Stimulated activated CD4-positive, alpha-beta T cell treated with anti-CD3 and anti-CD28 coated beads, Interleukin-1b, Interleukin-23, amount 100 ng/mL, for 48 hours (primary cell): ENCODE measurements at regions not wholly inside any gene's neighbourhood (a gene's known extent, or its start where the extent isn't known, plus 50 kb on each side); places are given as distances from the start of the nearest gene placed in this dataset.
A peak's percentile ranks its signal among the peaks of the same experiment; 100 is the strongest.

Experiments used
- DNase-seq: peaks from one replicate; pipeline ENCODE4 v3.0.0-alpha.2; 2020

- DNase-seq = no peak
These were observed 186.2 kb upstream of the SVIL start for GRCh38 chr10:29820890-29821461.

GRCh38 chr10:29816801-29817558 is 182.2 kb upstream of the SVIL start:
- no peak for DNase-seq

GRCh38 chr10:29815572-29815971 is 180.8 kb upstream of the SVIL start:
- DNase-seq = no peak

- peak; percentile 39 for DNase-seq
These were observed 177.1 kb upstream of the SVIL start for GRCh38 chr10:29811751-29812427.

GRCh38 chr10:29810816-29811215 is 176.0 kb upstream of the SVIL start:
- no peak for DNase-seq

- peak; percentile 6 for DNase-seq
These were observed 175.5 kb upstream of the SVIL start for GRCh38 chr10:29810231-29810630.

GRCh38 chr10:29809383-29809782 is 174.6 kb upstream of the SVIL start:
- DNase-seq = no peak

- no peak for DNase-seq
These were observed 172.5 kb upstream of the SVIL start for GRCh38 chr10:29807163-29807806.

- DNase-seq = no peak
These were observed 171.6 kb upstream of the SVIL start for GRCh38 chr10:29806350-29806788.

GRCh38 chr10:29805134-29805723 is 170.5 kb upstream of the SVIL start:
- DNase-seq = no peak

GRCh38 chr10:29804025-29804852 is 169.5 kb upstream of the SVIL start:
- DNase-seq = peak; percentile 33

GRCh38 chr10:29802171-29802570 is 167.4 kb upstream of the SVIL start:
- DNase-seq = no peak

- DNase-seq = no peak
These were observed 164.3 kb upstream of the SVIL start for GRCh38 chr10:29798921-29799690.

GRCh38 chr10:29797616-29798015 is 162.8 kb upstream of the SVIL start:
- no peak for DNase-seq

- DNase-seq = no peak
These were observed 161.1 kb upstream of the SVIL start for GRCh38 chr10:29795850-29796249.

- no peak for DNase-seq
These were observed 160.2 kb upstream of the SVIL start for GRCh38 chr10:29794776-29795611.

- no peak for DNase-seq
These were observed 157.0 kb upstream of the SVIL start for GRCh38 chr10:29791773-29792172.

GRCh38 chr10:29790207-29790606 is 155.4 kb upstream of the SVIL start:
- no peak for DNase-seq

GRCh38 chr10:29788113-29788512 is 153.3 kb upstream of the SVIL start:
- no peak for DNase-seq

GRCh38 chr10:29785701-29786100 is 150.9 kb upstream of the SVIL start:
- DNase-seq = no peak
